Endothelial cell of umbilical vein (primary cell): ENCODE measurements at regions not wholly inside any gene's neighbourhood (a gene's known extent, or its start where the extent isn't known, plus 50 kb on each side); places are given as distances from the start of the nearest gene placed in this dataset.

Experiments
- CTCF ChIP-seq, 2 donors: IDR thresholded peaks; 1 replicate in 1 of 2; 2 replicates in 1 of 2; pipeline ENCODE4 v1.5.1; 2011; ENCODE audit warnings: low read length in 2 of 2, mild to moderate bottlenecking in 2 of 2, moderate library complexity in 2 of 2, control low read depth in 1 of 2, inconsistent platforms in 1 of 2, low read depth in 1 of 2; ENCODE audit not compliant: insufficient read depth in 1 of 2; ENCODE audit errors: extremely low read depth in 1 of 2
- JUN ChIP-seq: IDR thresholded peaks from 2 replicates; pipeline ENCODE4 v1.6.1; 2011; ENCODE audit warnings: borderline replicate concordance, low read depth; ENCODE audit not compliant: insufficient read length, insufficient read depth
- POLR2A ChIP-seq: IDR thresholded peaks from 2 replicates; pipeline ENCODE4 v1.6.1; 2012; ENCODE audit warnings: low read depth, mild to moderate bottlenecking, control low read depth, low read length

GRCh38 chr10:25817200-25817599 is 116.8 kb upstream of the MYO3A start:
- TF ChIP-seq POLR2A (no peak), CTCF (IDR thresholded peaks at IDR 0.05; ENCODE audit: extremely low read depth in 1 of 2, insufficient read depth in 1 of 2, low read depth in 1 of 2, low read length in 2 of 2) (no peak), JUN (no peak)
